Neural crest cell (in vitro differentiated cells): ENCODE measurements at regions not wholly inside any gene's neighbourhood (a gene's known extent, or its start where the extent isn't known, plus 50 kb on each side); places are given as distances from the start of the nearest gene placed in this dataset.
A peak's percentile ranks its signal among the peaks of the same experiment; 100 is the strongest.
"Not testable (repeated sequence)": the region's sequence is repeated elsewhere in the genome, so short reads cannot be mapped to it uniquely, and the experiment has no call there.

Source experiments
- DNase-seq: peaks from one replicate; pipeline ENCODE4 v3.0.0; 2021; ENCODE audit warnings: low read depth, mixed read lengths, low spot score
- H3K27ac Mint-ChIP-seq: one replicate; pipeline ENCODE4 v1.8.0; 2021; ENCODE audit warnings: mild to moderate bottlenecking, mixed read lengths; ENCODE audit not compliant: unreplicated experiment
- H3K27me3 Mint-ChIP-seq: 2 replicates; pipeline ENCODE4 v1.8.0; 2021; ENCODE audit warnings: low read depth, mild to moderate bottlenecking, mixed read lengths
- H3K36me3 Mint-ChIP-seq: 2 replicates; pipeline ENCODE4 v1.8.0; 2021; ENCODE audit warnings: low read depth, mild to moderate bottlenecking, mixed read lengths
- H3K4me1 Mint-ChIP-seq: 2 replicates; pipeline ENCODE4 v1.8.0; 2021; ENCODE audit warnings: mixed read lengths
- H3K4me3 Mint-ChIP-seq: one replicate; pipeline ENCODE4 v1.8.0; 2021; ENCODE audit warnings: mild to moderate bottlenecking, mixed read lengths
- H3K9me3 Mint-ChIP-seq: 2 replicates; pipeline ENCODE4 v1.8.0; 2021; ENCODE audit warnings: mixed read lengths
- CTCF ChIP-seq: fragments of 200-600 bp; sonication (generic); conservative IDR thresholded peaks from 2 replicates; pipeline ENCODE4 v1.5.0; 2021; ENCODE audit warnings: antibody characterized with exemption, mild to moderate bottlenecking

- H3K27ac Mint-ChIP-seq: no peak overlapping the region
- no peak overlapping the region for H3K4me3 Mint-ChIP-seq
- TF ChIP-seq CTCF: no peak
Measured at GRCh38 chr12:105641749-105642148, 311.3 kb downstream of the C12orf75 start.

GRCh38 chr12:105644770-105645169, 314.3 kb downstream of the C12orf75 start:
- peaks cover 6% of the 10 kb centered on the region for H3K9me3 Mint-ChIP-seq
- no peak for TF ChIP-seq CTCF
- peaks cover 23% of the 10 kb centered on the region for H3K4me1 Mint-ChIP-seq
- DNase-seq: no peak
- no peak overlapping the region for H3K27ac Mint-ChIP-seq
- H3K36me3 Mint-ChIP-seq: no peaks in the 10 kb centered on the region
- no peak overlapping the region for H3K4me3 Mint-ChIP-seq
- no peaks in the 10 kb centered on the region for H3K27me3 Mint-ChIP-seq

More at GRCh38 chr12:105641749-105642148, 311.3 kb downstream of the C12orf75 start:
- Mint-ChIP-seq H3K27me3 (no peaks in the 10 kb centered on the region), H3K4me1 (peaks cover 27% of the 10 kb centered on the region), H3K9me3 (peaks cover 14% of the 10 kb centered on the region), H3K36me3 (peaks cover 16% of the 10 kb centered on the region)
- no peak for DNase-seq

- Mint-ChIP-seq H3K4me1 (peaks cover 9% of the 10 kb centered on the region), H3K36me3 (peaks cover 7% of the 10 kb centered on the region), H3K9me3 (peaks cover 10% of the 10 kb centered on the region), H3K27me3 (no peaks in the 10 kb centered on the region), H3K27ac (no peak overlapping the region), H3K4me3 (no peak overlapping the region)
- TF ChIP-seq CTCF: no peak
- no peak for DNase-seq
Measured at GRCh38 chr12:105654606-105655005, 324.1 kb downstream of the C12orf75 start.

- Mint-ChIP-seq H3K36me3 (no peaks in the 10 kb centered on the region), H3K4me1 (peaks cover 25% of the 10 kb centered on the region), H3K27me3 (no peaks in the 10 kb centered on the region), H3K27ac (no peak overlapping the region), H3K4me3 (no peak overlapping the region), H3K9me3 (no peaks in the 10 kb centered on the region)
- TF ChIP-seq CTCF: no peak
- DNase-seq: no peak
Measured at GRCh38 chr12:105658389-105658788, 327.9 kb downstream of the C12orf75 start.

GRCh38 chr12:105659355-105660075, 329.0 kb downstream of the C12orf75 start:
- Mint-ChIP-seq H3K4me1 (peaks cover 25% of the 10 kb centered on the region), H3K27ac (peak overlapping the region; percentile 46), H3K36me3 (no peaks in the 10 kb centered on the region), H3K9me3 (no peaks in the 10 kb centered on the region), H3K4me3 (no peak overlapping the region), H3K27me3 (no peaks in the 10 kb centered on the region)
- DNase-seq: no peak
- TF ChIP-seq CTCF: no peak

- not testable (repeated sequence) for H3K9me3 Mint-ChIP-seq, H3K27me3 Mint-ChIP-seq, H3K27ac Mint-ChIP-seq, H3K36me3 Mint-ChIP-seq, H3K4me3 Mint-ChIP-seq, DNase-seq
- H3K4me1 Mint-ChIP-seq: peaks cover 14% of the 10 kb centered on the region
Measured at GRCh38 chr12:105664765-105665164, 334.3 kb downstream of the C12orf75 start.
